ENCODE measurements at regions not wholly inside any gene's neighbourhood (a gene's known extent, or its start where the extent isn't known, plus 50 kb on each side); places are given as distances from the start of the nearest gene placed in this dataset.
"Not testable (repeated sequence)": the region's sequence is repeated elsewhere in the genome, so short reads cannot be mapped to it uniquely, and the experiment has no call there.

GRCh38 chr4:86452422-86452891 lies 92.6 kb upstream of the MAPK10 start:
- no peak for TF ChIP-seq CTCF (conservative IDR thresholded peaks at IDR 0.05)
- Histone ChIP-seq H3K27ac (ENCODE audit: low read depth, low read length) (no peak overlapping the region), H3K36me3 (ENCODE audit: control insufficient read depth, insufficient read depth, low read length) (peaks cover 11% of the 10 kb centered on the region), H3K4me1 (ENCODE audit: control insufficient read depth, insufficient read depth, low read length) (peaks cover 19% of the 10 kb centered on the region), H3K9ac (ENCODE audit: extremely low read depth, low read length, poor library complexity, severe bottlenecking) (no peak overlapping the region), H3K4me3 (ENCODE audit: low read length) (no peak overlapping the region), H3K9me3 (ENCODE audit: control insufficient read depth, low read length) (peaks cover 12% of the 10 kb centered on the region), H3K27me3 (ENCODE audit: control insufficient read depth, insufficient read depth, low read length, poor library complexity, severe bottlenecking) (no peaks in the 10 kb centered on the region)
- DNase-seq, result no peak
- H3K4me3 Mint-ChIP-seq, result no peak overlapping the region
- H3K4me1 Mint-ChIP-seq, result peaks cover 75% of the 10 kb centered on the region
- H3K27ac Mint-ChIP-seq, result no peak overlapping the region
- H3K9me3 Mint-ChIP-seq, result peaks cover 18% of the 10 kb centered on the region
- WGBS, 2 experiments (ENCODE audit: insufficient coverage in 1 of 2, insufficient read length in 1 of 2), result 87 to 92% methylated on average over 4 to 9 of the region's 10 CpGs
- H3K27me3 Mint-ChIP-seq (ENCODE audit: insufficient read depth), result no peaks in the 10 kb centered on the region
- peaks cover 12% of the 10 kb centered on the region for H3K36me3 Mint-ChIP-seq (ENCODE audit: low read depth)

GRCh38 chr4:86452924-86453531 lies 93.2 kb upstream of the MAPK10 start:
- H3K4me3 Mint-ChIP-seq, result no peak overlapping the region
- peak overlapping the region; percentile 46 for H3K27ac ChIP-seq (ENCODE audit: low read depth, low read length)
- peaks cover 21% of the 10 kb centered on the region for H3K9me3 Mint-ChIP-seq
- H3K36me3 Mint-ChIP-seq (ENCODE audit: low read depth), result peaks cover 15% of the 10 kb centered on the region
- TF ChIP-seq CTCF (conservative IDR thresholded peaks at IDR 0.05), result no peak
- peaks cover 13% of the 10 kb centered on the region for H3K9me3 ChIP-seq (ENCODE audit: control insufficient read depth, low read length)
- H3K4me1 Mint-ChIP-seq, result peaks cover 73% of the 10 kb centered on the region
- H3K4me3 ChIP-seq (ENCODE audit: low read length), result no peak overlapping the region
- no peak for DNase-seq
- H3K36me3 ChIP-seq (ENCODE audit: control insufficient read depth, insufficient read depth, low read length), result peaks cover 11% of the 10 kb centered on the region
- no peak overlapping the region for H3K9ac ChIP-seq (ENCODE audit: extremely low read depth, low read length, poor library complexity, severe bottlenecking)
- 86 to 91% methylated on average over 9 to 11 of the region's 11 CpGs for WGBS, 2 experiments (ENCODE audit: insufficient coverage in 1 of 2, insufficient read length in 1 of 2)
- H3K4me1 ChIP-seq (ENCODE audit: control insufficient read depth, insufficient read depth, low read length), result peaks cover 19% of the 10 kb centered on the region
- no peaks in the 10 kb centered on the region for H3K27me3 ChIP-seq (ENCODE audit: control insufficient read depth, insufficient read depth, low read length, poor library complexity, severe bottlenecking)
- no peaks in the 10 kb centered on the region for H3K27me3 Mint-ChIP-seq (ENCODE audit: insufficient read depth)
- H3K27ac Mint-ChIP-seq, result peak overlapping the region; percentile 41

- not testable (repeated sequence) for H3K27me3 Mint-ChIP-seq (ENCODE audit: insufficient read depth)
- 90% methylated on average over 2 of the region's 2 CpGs; no CpG with 5 or more reads in 1 of the 2 experiments for WGBS, 2 experiments (ENCODE audit: insufficient coverage in 1 of 2, insufficient read length in 1 of 2)
Observed at GRCh38 chr4:86453611-86454072, 93.8 kb upstream of the MAPK10 start.

More at GRCh38 chr4:86453611-86454072, 93.8 kb upstream of the MAPK10 start:
- DNase-seq; H3K27ac ChIP-seq (ENCODE audit: low read depth, low read length); H3K27me3 ChIP-seq (ENCODE audit: control insufficient read depth, insufficient read depth, low read length, poor library complexity, severe bottlenecking); H3K9ac ChIP-seq (ENCODE audit: extremely low read depth, low read length, poor library complexity, severe bottlenecking); H3K4me3 ChIP-seq (ENCODE audit: low read length); H3K4me3 Mint-ChIP-seq: not testable (repeated sequence)
- Mint-ChIP-seq H3K36me3 (ENCODE audit: low read depth) (peaks cover 19% of the 10 kb centered on the region), H3K27ac (peak overlapping the region; percentile 6), H3K9me3 (peaks cover 25% of the 10 kb centered on the region), H3K4me1 (peaks cover 71% of the 10 kb centered on the region)
- Histone ChIP-seq H3K36me3 (ENCODE audit: control insufficient read depth, insufficient read depth, low read length) (peaks cover 11% of the 10 kb centered on the region), H3K4me1 (ENCODE audit: control insufficient read depth, insufficient read depth, low read length) (peaks cover 19% of the 10 kb centered on the region), H3K9me3 (ENCODE audit: control insufficient read depth, low read length) (peaks cover 18% of the 10 kb centered on the region)
